Pons (tissue), 1 donor: ENCODE measurements at regions not wholly inside any gene's neighbourhood (a gene's known extent, or its start where the extent isn't known, plus 50 kb on each side); places are given as distances from the start of the nearest gene placed in this dataset.
"Not testable (repeated sequence)": the region's sequence is repeated elsewhere in the genome, so short reads cannot be mapped to it uniquely, and the experiment has no call there.

ENCODE experiments used
- DNase-seq: peaks from one replicate; pipeline ENCODE4 v3.0.0-alpha.2; 2016; ENCODE audit warnings: low spot score

DNA sequence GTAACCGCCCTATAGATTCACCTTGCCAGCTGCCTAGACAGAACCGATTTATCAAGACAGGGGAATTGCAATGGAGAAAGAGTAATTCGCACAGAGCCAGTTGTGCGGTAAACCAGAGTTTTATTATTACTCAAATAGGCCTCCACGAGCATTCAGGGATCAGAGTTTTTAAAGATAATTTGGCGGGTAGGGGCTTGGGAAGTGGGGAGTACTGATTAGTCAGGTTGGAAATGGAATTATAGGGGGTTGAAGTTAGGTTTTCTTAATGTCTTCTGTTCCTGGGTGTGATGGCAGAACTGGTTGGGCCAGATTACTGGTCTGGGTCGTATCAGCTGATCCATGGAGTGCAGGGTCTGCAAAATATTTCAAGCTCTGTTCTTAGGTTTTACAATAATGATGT lies 756.9 kb upstream of the ADGRB3 start:
- DNase-seq: not testable (repeated sequence)

DNA sequence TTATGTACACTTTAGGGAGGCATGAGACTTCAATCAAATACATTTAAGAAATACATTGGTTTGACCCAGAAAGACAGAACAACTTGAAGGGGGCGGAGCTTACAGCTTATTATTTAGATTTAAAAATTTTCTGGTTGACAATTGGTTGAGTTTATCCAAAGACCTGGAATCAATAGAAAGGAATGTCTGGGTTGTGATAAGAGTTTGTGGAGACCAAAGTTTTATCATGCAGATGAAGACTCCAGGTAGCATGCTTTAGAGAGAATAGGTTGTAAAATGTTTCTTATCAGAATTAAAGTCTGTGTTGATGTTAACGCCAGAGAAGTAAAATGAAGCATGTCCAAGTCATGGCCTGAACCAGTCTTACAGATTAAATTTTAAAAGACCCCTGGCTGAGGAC lies 757.8 kb upstream of the ADGRB3 start:
- DNase-seq: no peak

- no peak for DNase-seq
Measured at GRCh38 chr6:67875877-67876383, 759.2 kb upstream of the ADGRB3 start.

DNA sequence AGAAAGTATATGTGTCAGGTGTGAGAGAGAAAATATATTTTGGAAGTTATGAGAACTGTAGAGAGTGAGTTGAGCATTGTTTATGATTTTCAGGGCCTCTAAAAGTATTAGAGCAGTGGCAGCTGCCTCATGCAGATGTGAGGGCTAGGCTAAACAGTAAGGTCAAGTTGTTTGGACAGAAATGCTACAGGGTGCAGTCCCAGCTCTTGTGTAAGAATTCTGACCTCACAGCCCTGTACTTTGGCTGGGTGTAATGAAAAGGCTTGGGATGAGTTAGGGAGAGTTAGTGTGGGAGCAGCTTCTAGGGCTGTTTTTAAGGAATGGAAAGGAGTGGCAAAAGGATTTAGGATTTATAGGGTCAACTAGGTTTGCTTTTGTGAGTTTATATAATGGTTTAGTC lies 764.8 kb upstream of the ADGRB3 start:
- no peak for DNase-seq

- DNase-seq: no peak
Measured at GRCh38 chr6:67863346-67863745, 771.7 kb upstream of the ADGRB3 start.

DNA sequence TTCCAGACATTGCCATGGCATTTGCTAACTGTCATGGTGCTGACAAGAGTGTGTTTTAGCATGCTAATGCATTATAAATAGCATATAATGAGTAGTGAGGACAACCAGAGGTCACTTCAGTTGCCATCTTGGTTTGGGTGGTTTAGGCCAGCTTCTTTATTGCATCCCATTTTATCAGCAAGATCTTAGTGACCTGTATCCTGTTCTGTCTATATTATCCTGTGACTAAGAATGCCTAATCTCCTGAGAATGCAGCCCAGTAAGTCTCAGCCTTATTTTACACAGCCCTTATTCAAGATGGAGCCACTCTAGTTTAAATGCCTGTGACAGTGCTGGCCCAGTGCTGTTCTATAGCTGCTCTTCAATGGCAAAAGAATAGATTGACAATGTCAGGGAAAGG lies 781.0 kb upstream of the ADGRB3 start:
- no peak for DNase-seq

DNA sequence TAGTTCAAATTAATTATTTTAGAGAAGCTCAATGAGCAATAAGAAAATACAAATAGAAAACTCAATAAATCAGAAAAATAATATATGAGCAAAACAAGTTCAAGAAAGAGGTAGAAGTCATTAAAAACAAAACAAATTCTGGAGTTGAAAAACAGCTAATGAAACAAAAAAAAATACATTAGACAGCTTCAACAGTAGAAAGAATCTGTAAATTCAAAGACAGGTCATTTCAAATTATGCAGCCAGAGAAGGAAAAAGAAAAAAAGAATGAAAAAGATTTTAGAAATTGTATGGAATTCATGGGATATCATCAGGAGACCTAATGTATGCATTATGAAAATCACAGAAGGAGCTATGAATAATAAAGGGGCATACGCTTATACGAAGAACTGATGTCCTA lies 795.3 kb upstream of the ADGRB3 start:
- no peak for DNase-seq

GRCh38 chr6:67825201-67825895 lies 809.7 kb upstream of the ADGRB3 start:
- no peak for DNase-seq

- no peak for DNase-seq
Measured at GRCh38 chr6:67818322-67818721, 816.8 kb upstream of the ADGRB3 start.

- no peak for DNase-seq
Measured at GRCh38 chr6:67815623-67816022, 819.5 kb upstream of the ADGRB3 start.

DNA sequence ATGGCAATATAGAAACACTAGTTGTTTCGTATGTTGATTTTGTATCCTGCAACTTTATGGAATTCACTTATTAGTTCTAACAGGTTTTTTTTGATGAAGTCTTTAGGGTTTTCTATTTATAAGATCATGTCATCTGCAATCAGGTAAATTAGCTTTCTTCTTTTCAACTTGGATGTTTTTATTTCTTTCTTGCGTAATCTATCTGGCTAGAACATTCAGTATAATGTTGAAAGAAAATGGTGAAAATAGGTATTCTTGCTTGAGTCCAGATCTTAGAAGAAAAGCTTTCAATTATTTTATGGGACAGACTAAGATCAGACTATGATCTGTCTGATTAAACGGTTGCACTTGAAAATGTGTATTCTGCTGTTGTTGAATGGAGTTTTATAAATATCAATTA lies 820.8 kb upstream of the ADGRB3 start:
- no peak for DNase-seq

- no peak for DNase-seq
Measured at GRCh38 chr6:67812693-67813092, 822.4 kb upstream of the ADGRB3 start.

DNA sequence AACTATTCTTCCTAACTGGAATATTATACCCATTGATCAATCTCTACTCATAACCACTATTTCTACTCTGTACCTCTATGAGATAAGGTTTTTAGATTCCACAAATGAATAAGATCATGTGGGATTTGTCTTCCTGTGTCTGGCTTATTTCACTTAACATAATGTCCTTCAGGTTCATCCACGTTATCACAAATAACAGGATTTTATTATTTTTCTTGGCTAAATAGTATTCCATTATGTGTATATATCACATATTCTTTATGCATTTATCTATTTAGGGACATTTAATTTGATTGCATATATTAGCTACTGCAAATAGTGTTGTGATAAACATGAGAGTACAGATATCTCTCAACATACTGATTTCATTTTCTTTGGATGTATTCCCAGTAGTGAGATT lies 823.0 kb upstream of the ADGRB3 start:
- no peak for DNase-seq

DNA sequence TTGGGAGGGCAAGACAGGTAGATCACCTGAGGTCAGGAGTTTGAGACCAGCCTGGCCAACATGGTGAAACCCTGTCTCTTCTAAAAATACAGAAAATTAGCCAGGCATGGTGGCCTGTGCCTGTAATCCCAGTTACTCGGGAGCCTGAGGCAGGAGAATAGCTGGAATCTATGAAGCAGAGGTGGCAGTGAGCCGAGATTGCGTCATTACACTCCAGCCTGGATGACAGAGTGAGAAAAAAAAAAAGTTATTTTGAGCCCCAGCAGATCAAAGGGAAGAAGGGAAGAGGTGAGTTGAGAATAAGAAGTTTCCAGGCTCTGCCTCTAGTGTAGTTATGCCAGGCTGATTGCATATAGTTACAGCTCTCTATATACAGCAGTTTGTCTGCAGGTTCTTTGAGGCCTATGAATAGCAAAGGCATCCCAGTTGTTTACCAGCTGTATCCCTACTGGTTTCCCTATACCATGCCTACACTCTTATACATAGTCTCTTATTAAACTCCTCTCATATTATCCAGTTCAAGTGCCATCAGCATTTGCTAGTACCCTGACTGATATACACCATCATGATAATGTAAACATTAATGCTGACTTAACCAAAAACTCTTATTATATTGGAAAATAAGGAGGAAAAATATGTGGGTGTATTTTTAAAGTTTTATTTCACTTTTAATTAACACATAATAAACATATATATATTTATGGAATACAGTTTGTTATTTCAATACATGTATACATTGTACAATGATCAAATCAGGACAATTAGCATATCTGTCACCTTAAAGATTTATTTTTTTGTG lies 823.6 kb upstream of the ADGRB3 start:
- no peak for DNase-seq

GRCh38 chr6:67804808-67805207 lies 830.3 kb upstream of the ADGRB3 start:
- DNase-seq: not testable (repeated sequence)

DNA sequence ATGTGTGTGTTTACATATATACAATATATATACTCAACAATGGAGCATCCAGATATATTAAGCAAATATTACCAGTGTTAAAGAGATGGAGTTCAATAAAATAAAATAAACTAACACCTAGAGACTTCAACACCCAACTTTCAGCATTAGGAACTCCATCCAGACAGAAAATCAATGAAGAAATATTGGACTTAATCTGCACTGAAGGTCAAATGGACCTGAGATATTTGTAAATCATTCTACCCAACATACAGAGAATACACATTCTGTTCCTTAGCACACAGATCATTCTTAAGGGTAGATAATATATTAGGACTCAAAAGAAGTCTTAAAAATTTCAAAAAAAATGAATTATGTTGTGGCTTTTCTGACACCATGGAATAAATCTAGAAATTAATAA lies 832.3 kb upstream of the ADGRB3 start:
- DNase-seq: no peak

DNA sequence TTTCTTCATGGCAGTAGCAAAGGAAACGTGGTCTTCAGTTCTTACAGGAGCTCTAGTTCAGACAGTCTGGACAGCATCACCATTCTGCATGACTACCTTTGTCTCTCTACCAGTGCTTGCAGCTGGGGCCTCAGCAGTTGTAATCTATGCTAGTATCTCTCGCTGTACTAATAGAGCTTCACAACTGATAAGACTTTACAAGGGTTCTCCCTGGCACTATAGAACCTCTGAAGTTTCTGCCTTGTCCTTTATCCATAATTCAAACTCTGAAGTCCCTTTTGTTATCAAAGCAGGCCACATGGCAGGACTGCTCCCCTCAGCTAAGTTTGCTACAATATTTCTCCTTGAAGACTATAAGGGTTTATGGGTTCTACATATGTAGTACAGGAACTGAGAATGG lies 842.1 kb upstream of the ADGRB3 start:
- DNase-seq: no peak

DNA sequence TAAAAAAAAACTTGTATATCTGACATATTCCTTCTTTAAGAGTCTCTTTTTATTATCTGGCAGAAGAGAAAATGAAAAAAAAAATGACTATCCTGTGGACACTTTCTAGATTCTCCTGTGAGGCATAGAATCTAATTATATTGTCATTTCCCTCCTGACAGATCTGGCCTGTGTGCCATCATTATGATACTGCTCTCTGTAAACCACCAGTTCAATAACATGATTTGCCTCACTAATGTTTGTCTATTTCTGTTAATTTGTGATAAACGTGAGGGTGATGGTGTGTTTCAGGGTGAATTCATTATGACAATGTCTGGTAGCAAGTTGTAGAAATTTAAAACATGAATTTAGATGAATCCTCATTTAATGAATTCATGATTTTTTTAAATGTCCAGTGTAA lies 844.5 kb upstream of the ADGRB3 start:
- DNase-seq: no peak

DNA sequence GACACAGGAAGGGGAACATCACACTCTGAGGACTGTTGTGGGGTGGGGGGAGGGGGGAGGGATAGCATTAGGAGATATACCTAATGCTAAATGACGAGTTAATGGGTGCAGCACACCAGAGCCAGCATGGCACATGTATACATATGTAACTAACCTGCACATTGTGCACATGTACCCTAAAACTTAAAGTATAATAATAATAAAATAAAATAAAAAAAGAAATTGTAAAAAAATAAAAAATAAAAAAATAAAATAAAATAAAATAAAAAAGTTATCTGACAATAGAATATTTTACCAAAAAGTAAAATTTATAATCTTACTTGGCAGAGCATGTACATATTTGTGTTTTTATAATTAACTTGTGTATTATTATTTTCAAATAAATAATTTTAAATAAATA lies 848.0 kb upstream of the ADGRB3 start:
- not testable (repeated sequence) for DNase-seq

DNA sequence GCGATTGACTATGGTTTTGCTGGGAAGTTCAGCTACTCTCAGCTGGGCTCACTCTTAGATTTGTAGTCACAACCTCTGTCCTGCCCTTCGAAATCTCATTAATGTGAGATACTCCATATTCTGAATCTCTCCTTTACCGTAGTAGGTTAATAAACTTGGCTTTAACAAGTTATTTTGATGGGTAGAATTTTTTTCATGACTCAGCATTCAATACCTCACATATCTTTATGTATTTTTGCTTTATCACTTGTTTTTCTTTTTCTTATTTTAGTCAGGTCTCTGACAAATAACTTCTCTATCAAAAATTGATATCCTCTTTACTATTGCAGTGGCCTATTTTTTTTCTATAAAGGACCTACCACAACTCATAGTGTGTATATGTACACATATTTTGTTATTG lies 855.2 kb upstream of the ADGRB3 start:
- DNase-seq: no peak

DNA sequence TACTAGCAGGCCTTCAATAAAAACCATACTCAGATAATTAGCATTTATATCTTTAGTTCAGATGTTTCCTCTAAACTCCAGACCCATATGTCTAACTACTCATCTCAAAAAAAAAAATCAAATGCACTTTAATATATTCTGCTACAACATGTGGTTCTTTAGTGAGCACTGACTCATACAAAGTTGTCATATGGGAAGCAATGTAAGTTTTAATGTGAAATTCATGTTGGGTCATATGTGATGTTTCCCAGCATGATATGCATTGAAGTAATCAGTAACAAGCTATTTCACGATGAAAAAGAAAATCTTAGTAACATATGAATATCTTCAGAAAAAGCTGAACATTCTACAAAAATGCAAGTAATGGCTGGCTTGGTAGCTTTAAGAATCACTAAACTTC lies 859.7 kb upstream of the ADGRB3 start:
- DNase-seq: no peak

DNA sequence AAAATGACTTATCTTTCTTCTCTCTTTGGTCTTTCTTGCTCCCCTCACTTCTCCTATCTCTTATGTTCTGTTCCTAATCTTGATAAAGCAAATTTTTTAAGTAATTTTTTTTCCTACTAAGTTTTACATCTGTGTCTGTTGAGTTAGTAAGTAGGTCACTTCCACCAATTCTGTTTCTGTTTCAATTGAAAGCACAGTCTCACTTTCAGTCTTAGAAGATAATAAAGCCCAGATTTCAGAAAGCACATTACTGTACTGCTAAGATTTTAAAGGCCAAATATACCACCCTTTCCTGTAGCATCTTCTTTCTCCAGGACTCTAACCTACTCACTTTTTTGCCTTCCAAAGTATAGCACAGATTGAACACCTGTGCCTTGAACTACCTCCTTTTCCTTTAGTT lies 866.1 kb upstream of the ADGRB3 start:
- no peak for DNase-seq

- DNase-seq: not testable (repeated sequence)
Measured at GRCh38 chr6:67767046-67767822, 867.8 kb upstream of the ADGRB3 start.
